NB4 (cell line): ENCODE measurements at regions not wholly inside any gene's neighbourhood (a gene's known extent, or its start where the extent isn't known, plus 50 kb on each side); places are given as distances from the start of the nearest gene placed in this dataset.
"Not testable (repeated sequence)": the region's sequence is repeated elsewhere in the genome, so short reads cannot be mapped to it uniquely, and the experiment has no call there.

Experiments
- DNase-seq: peaks from one replicate; pipeline ENCODE4 v3.0.0; 2010; ENCODE audit warnings: low read depth
- H3K4me3 ChIP-seq: one replicate; pipeline ENCODE4 v1.5.1; 2011; ENCODE audit warnings: mild to moderate bottlenecking, low read depth, low read length, moderate library complexity
- MYC ChIP-seq: IDR thresholded peaks from 2 replicates; pipeline ENCODE4 v1.6.1; 2011; ENCODE audit warnings: low read depth, low read length
- POLR2A ChIP-seq: IDR thresholded peaks from 2 replicates; pipeline ENCODE4 v1.6.1; 2011; ENCODE audit warnings: mild to moderate bottlenecking; ENCODE audit not compliant: insufficient read length; ENCODE audit errors: extremely low read depth
- TF ChIP-seq, protein P1 (sequence below): IDR thresholded peaks from one replicate; pipeline ENCODE4 v1.5.1; 2012; ENCODE audit warnings: low read depth, low read length
- TF ChIP-seq, protein P2 (sequence below): IDR thresholded peaks from 2 replicates; pipeline ENCODE4 v1.6.1; 2011; ENCODE audit warnings: low read depth, low read length

DNA sequence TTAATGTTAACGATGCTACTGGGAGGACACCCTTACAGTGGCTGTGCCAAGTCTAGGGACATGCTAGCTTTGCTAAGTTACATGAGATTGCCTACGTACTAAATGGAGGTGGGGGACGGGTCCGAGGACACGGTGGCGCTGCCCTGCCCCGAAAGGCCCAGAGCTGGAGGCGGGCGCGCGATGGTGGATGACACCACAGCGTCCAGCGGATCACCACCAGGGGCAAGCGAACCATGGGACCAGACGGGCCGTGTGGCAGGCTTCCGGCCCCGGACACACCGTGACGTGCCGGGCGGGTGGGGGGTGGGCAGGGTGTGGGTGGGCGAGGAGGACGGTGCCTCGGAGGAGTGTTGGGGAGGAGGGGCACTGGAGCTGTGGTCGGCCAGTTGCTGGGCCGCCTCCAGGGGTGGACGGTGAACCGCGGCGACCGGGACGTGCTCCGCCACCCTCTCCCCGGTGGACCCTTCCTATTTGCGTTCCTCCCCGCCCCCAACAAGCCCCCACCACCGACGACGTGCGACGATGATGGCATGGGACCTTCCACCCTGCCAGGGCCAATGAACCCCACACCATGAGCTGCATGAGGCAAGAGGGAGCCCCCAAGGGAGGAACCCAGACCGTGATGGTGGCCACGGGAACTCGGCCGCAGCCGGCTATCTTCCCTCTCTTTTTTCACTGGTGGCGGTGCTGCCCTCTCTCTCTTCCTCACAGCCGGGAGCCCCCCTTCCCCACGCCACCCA is 773.3 kb upstream of the DEFB115 start:
- no peak for DNase-seq
- H3K4me3 ChIP-seq = no peak overlapping the region
- TF ChIP-seq, protein P1, sequence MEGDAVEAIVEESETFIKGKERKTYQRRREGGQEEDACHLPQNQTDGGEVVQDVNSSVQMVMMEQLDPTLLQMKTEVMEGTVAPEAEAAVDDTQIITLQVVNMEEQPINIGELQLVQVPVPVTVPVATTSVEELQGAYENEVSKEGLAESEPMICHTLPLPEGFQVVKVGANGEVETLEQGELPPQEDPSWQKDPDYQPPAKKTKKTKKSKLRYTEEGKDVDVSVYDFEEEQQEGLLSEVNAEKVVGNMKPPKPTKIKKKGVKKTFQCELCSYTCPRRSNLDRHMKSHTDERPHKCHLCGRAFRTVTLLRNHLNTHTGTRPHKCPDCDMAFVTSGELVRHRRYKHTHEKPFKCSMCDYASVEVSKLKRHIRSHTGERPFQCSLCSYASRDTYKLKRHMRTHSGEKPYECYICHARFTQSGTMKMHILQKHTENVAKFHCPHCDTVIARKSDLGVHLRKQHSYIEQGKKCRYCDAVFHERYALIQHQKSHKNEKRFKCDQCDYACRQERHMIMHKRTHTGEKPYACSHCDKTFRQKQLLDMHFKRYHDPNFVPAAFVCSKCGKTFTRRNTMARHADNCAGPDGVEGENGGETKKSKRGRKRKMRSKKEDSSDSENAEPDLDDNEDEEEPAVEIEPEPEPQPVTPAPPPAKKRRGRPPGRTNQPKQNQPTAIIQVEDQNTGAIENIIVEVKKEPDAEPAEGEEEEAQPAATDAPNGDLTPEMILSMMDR = no peak
- TF ChIP-seq MYC = no peak
- TF ChIP-seq, protein P2, sequence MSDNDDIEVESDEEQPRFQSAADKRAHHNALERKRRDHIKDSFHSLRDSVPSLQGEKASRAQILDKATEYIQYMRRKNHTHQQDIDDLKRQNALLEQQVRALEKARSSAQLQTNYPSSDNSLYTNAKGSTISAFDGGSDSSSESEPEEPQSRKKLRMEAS = no peak
- no peak for TF ChIP-seq POLR2A

GRCh38 chr20:30484749-30485070 is 772.8 kb upstream of the DEFB115 start:
- TF ChIP-seq MYC = no peak
- TF ChIP-seq, protein P1 = no peak
- TF ChIP-seq, protein P2 = no peak
- no peak for TF ChIP-seq POLR2A
- no peak overlapping the region for H3K4me3 ChIP-seq
- no peak for DNase-seq

- TF ChIP-seq POLR2A = no peak
- TF ChIP-seq, protein P1 = no peak
- TF ChIP-seq MYC = no peak
- TF ChIP-seq, protein P2 = no peak
- DNase-seq = no peak
- H3K4me3 ChIP-seq = no peak overlapping the region
Observed at GRCh38 chr20:30485331-30486102, 771.9 kb upstream of the DEFB115 start.

GRCh38 chr20:30486103-30486478 is 771.4 kb upstream of the DEFB115 start:
- DNase-seq = no peak
- TF ChIP-seq, protein P2 = no peak
- TF ChIP-seq MYC (no peak), POLR2A (no peak)
- TF ChIP-seq, protein P1 = no peak
- no peak overlapping the region for H3K4me3 ChIP-seq

- not testable (repeated sequence) for H3K4me3 ChIP-seq, DNase-seq
Observed at GRCh38 chr20:30487461-30487860, 770.0 kb upstream of the DEFB115 start.

- DNase-seq = no peak
- H3K4me3 ChIP-seq = no peak overlapping the region
- TF ChIP-seq POLR2A (no peak), MYC (no peak)
- TF ChIP-seq, protein P1 = no peak
- TF ChIP-seq, protein P2 = no peak
Observed at GRCh38 chr20:30487947-30488926, 769.2 kb upstream of the DEFB115 start.
